CD4-positive, alpha-beta T cell treated with Interleukin-15 for 1 hour (primary cell): ENCODE measurements at regions not wholly inside any gene's neighbourhood (a gene's known extent, or its start where the extent isn't known, plus 50 kb on each side); places are given as distances from the start of the nearest gene placed in this dataset.
"Not testable (repeated sequence)": the region's sequence is repeated elsewhere in the genome, so short reads cannot be mapped to it uniquely, and the experiment has no call there.

Experiments
- DNase-seq: peaks from one replicate; pipeline ENCODE4 v3.0.0-alpha.2; 2020

- DNase-seq: no peak
These were observed 90.6 kb upstream of the PPP2R2D start for GRCh38 chr10:131810036-131810804.

DNA sequence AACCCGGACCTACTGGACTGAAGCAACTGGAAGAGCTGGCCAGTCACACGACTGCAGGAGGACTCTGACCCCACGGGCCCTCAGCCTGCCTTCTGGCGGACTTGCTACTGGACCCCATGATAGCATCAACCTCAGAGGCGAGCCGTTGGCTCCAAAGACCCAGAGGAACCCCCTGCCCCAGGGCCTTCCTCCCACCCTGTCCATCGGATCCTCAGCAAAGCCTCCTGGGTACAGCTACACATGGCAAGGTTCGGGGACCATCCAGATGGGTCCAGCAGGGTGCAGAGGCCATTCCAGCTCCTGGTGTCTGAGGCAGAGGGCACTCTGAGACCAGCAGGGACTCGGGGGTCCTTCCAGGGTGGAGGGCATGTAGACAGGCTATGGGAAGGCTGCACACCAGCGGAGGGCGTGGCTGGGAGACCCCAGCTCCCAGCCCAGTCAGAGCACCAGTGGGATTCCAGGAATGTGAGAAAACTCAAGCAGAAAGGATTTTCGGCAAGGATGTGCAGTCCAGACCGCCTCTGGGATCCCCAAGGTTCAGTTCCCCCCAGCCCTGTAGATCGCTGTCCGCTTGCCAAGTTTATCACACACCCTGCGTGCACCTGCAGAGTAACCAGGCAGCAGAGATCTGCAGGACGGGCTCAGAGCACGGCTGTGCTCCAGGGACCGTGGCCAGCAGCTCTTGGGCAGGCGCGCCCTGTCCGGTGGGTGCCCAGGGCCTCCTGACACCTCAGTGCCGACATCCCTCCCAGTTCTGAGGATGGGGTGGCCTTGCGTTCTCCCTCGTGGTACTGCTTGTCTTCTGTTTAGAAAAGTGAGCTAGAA, 89.8 kb upstream of the PPP2R2D start:
- DNase-seq: no peak

GRCh38 chr10:131811630-131812403, 89.0 kb upstream of the PPP2R2D start:
- DNase-seq: no peak

DNA sequence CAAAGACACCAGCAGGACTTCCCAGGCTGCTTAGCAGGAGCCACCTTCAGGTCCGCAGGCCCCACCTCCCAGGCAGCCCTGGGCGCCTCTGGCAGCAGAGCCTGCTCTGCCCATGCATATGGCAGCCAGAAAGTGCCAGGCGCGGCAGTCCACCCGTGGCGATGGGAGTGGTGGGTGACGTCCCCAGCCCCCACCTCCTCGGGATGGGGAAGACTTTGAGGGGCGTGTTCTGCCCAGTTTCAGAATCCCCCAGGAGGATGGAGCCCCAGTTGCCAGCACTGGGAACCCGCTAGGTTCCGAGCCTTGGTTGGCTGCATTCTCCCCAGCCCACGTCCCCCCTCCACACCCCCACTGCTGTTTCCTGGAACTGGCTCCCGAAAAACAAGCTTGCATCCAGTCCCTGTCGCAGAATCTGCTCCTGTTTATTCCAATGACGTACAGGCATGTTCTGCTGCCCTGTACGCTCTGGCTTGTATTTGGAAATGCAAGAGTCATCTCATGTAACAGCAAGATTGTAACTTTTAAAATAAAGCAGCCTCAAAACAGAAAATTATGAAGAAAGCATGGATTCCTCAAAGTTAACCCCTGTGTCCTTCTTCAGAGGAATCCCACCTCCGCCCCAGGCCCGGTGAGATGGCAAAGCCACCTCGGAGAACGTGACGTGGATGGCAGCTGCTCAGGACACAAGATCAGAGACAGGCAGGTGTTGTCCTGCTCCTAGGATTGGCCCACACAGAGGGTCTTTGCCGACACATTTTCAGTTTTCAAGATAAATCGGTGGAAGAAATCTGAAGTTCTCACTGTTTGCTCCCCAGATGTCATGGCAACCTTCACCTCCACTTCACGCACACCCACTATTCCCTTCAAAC, 87.8 kb upstream of the PPP2R2D start:
- no peak for DNase-seq

GRCh38 chr10:131814567-131815265, 86.1 kb upstream of the PPP2R2D start:
- DNase-seq: no peak

GRCh38 chr10:131815266-131816156, 85.3 kb upstream of the PPP2R2D start:
- no peak for DNase-seq

GRCh38 chr10:131816157-131816775, 84.5 kb upstream of the PPP2R2D start:
- no peak for DNase-seq

GRCh38 chr10:131816941-131817700, 83.7 kb upstream of the PPP2R2D start:
- no peak for DNase-seq

GRCh38 chr10:131817866-131818509, 82.8 kb upstream of the PPP2R2D start:
- no peak for DNase-seq

- DNase-seq: no peak
These were observed 82.1 kb upstream of the PPP2R2D start for GRCh38 chr10:131818510-131819234.

GRCh38 chr10:131819241-131820072, 81.4 kb upstream of the PPP2R2D start:
- DNase-seq: no peak

DNA sequence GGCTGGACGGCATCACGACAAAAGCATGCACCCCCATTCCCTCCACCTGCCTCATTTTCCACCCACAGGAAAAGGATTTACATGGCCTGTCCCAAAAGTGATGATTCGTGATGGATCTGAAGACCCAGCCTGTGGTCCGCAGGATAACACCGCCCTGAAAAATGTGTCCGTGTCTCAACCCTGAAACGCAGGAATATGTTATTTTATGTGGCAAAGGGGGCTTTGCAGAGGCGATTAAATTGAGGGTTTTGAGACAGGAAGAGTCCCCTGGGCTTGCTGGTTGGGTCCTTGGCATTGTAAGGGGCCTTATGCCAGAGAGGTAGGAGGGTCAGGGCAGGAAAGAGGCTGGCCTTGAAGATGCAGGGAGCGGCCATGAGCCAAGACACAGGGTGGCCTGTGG, 80.2 kb upstream of the PPP2R2D start:
- DNase-seq: no peak

DNA sequence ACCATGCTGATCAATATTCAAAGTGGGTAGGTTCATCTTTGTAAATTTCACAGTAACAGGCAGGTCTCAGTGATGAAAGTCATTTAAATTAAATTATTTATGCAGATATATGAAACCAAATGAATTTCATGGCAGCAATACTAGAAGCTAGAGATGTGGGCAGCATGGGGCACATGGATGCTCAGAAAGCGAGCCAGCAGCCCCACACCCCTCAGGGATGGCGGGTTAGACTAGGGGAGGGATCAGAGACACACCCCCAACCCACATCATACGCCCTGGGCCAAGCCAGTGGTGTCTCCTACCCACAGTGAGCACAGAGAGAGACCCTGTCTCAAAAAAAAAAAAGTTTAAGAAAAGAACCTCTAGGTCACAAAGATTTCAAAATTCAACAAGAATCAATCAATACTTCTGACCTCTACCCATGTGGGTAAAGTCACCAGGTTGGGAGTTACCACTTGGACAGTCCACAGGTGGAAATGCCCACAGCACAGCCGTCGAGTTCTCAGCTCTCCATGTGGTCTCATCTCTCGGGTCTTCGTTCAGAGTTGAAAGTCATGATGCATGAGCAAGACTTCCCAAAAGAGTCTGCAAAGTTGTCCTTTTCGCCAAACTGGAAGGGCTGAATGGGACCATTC, 79.3 kb upstream of the PPP2R2D start:
- DNase-seq: no peak

GRCh38 chr10:131822013-131822691, 78.7 kb upstream of the PPP2R2D start:
- no peak for DNase-seq

DNA sequence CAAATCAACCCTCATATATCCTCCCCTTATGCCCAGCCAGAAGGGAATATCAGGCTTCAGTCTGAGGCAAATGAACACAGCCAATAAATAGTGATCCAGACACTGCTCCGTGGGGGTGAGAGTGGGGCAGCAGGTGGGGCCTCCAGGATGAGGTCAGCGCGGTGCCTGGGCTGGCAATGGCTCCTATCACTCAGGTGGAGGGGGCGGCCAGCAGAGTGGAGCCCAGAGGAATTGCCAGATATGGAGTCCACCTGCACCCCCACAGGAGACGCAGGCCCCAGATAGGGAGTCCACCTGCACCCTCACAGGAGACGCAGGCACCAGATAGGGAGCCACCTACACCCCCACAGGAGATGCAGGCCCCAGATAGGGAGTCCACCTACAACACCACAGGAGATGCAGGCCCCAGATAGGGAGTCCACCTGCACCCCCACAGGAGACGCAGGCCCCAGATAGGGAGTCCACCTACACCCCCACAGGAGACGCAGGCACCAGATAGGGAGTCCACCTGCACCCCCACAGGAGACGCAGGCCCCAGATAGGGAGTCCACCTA, 78.0 kb upstream of the PPP2R2D start:
- DNase-seq: no peak

DNA sequence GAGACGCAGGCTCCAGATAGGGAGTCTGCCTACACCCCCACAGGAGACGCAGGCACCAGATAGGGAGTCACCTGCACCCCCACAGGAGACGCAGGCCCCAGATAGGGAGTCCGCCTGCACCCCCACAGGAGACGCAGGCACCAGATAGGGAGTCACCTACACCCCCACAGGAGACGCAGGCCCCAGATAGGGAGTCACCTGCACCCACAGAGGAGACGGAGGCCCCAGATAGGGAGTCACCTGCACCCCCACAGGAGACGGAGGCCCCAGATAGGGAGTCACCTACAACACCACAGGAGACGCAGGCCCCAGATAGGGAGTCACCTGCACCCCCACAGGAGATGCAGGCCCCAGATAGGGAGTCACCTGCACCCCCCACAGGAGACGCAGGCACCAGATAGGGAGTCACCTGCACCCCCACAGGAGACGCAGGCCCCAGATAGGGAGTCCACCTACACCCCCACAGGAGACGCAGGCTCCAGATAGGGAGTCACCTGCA, 77.2 kb upstream of the PPP2R2D start:
- DNase-seq: not testable (repeated sequence)
